CD14-positive monocyte (primary cell): ENCODE measurements at regions not wholly inside any gene's neighbourhood (a gene's known extent, or its start where the extent isn't known, plus 50 kb on each side); places are given as distances from the start of the nearest gene placed in this dataset.

Experiments
- DNase-seq, 3 donors: peaks; one replicate each; pipeline ENCODE4 v3.0.0-alpha.2; 2011 to 2022
- H2AFZ ChIP-seq: 2 replicates; pipeline ENCODE4 v1.6.0; 2012; ENCODE audit warnings: mild to moderate bottlenecking, low read depth, low read length, inconsistent platforms; ENCODE audit not compliant: insufficient read depth, poor library complexity, severe bottlenecking
- H3K27ac ChIP-seq, 2 donors: 1 replicate in 1 of 2; 2 replicates in 1 of 2; pipeline ENCODE4 v1.5.1; 2012 to 2013; ENCODE audit warnings: low read length in 2 of 2, control low read depth in 1 of 2, inconsistent platforms in 1 of 2, low read depth in 1 of 2, mild to moderate bottlenecking in 1 of 2
- H3K27me3 ChIP-seq, 2 donors: one replicate each; pipeline versions ENCODE4 v1.6.0 to v1.6.1; 2011 to 2013; ENCODE audit warnings: low read length in 2 of 2; ENCODE audit not compliant: control insufficient read depth in 2 of 2, insufficient read depth in 2 of 2
- H3K36me3 ChIP-seq, 2 donors: replicated peaks in 1 of 2; 1 replicate in 1 of 2; 2 replicates in 1 of 2; pipeline versions ENCODE4 v1.5.1 to v1.6.1; 2012 to 2013; ENCODE audit warnings: low read length in 2 of 2, control low read depth in 1 of 2, inconsistent platforms in 1 of 2, mild to moderate bottlenecking in 1 of 2; ENCODE audit not compliant: insufficient read depth in 2 of 2, control insufficient read depth in 1 of 2
- H3K4me1 ChIP-seq, 2 donors: 1 replicate in 1 of 2; 2 replicates in 1 of 2; pipeline versions ENCODE4 v1.5.1 to v1.6.1; 2012 to 2013; ENCODE audit warnings: low read length in 2 of 2, control low read depth in 1 of 2, inconsistent platforms in 1 of 2, mild to moderate bottlenecking in 1 of 2, moderate library complexity in 1 of 2; ENCODE audit not compliant: insufficient read depth in 2 of 2, control insufficient read depth in 1 of 2
- H3K4me2 ChIP-seq: replicated peaks from 2 replicates; pipeline ENCODE3; 2012; ENCODE audit warnings: low read length, moderate library complexity, mild to moderate bottlenecking; ENCODE audit not compliant: poor library complexity, severe bottlenecking; ENCODE audit errors: extremely low read depth
- H3K4me3 ChIP-seq, 3 experiments: fragments of 200-600 bp in 1 of 3; sonication (generic) in 1 of 3; replicated peaks in 1 of 3; 1 replicate in 2 of 3; 2 replicates in 1 of 3; pipeline ENCODE4 v1.5.1; 2011 to 2013; ENCODE audit warnings: low read length in 3 of 3, mild to moderate bottlenecking in 3 of 3, control low read depth in 2 of 3, low read depth in 2 of 3, inconsistent platforms in 1 of 3, moderate library complexity in 1 of 3
- H3K79me2 ChIP-seq: 2 replicates; pipeline ENCODE4 v1.6.0; 2012; ENCODE audit warnings: mild to moderate bottlenecking, control low read depth, inconsistent platforms, low read length, moderate library complexity; ENCODE audit not compliant: insufficient read depth
- H3K9ac ChIP-seq: 2 replicates; pipeline ENCODE4 v1.6.0; 2017; ENCODE audit warnings: low read length, mild to moderate bottlenecking; ENCODE audit not compliant: insufficient read depth, poor library complexity, severe bottlenecking
- H3K9me3 ChIP-seq, 2 donors: replicated peaks in 1 of 2; 1 replicate in 1 of 2; 2 replicates in 1 of 2; pipeline versions ENCODE4 v1.5.1 to v1.6.1; 2012 to 2013; ENCODE audit warnings: low read length in 2 of 2, control low read depth in 1 of 2; ENCODE audit not compliant: control insufficient read depth in 1 of 2, insufficient read depth in 1 of 2
- H4K20me1 ChIP-seq: 2 replicates; pipeline ENCODE4 v1.6.0; 2012; ENCODE audit warnings: mild to moderate bottlenecking, low read length, control low read depth, moderate library complexity; ENCODE audit not compliant: insufficient read depth
- H3K27ac Mint-ChIP-seq, 7 donors: one replicate each; pipeline ENCODE4 v1.8.0; 2020; ENCODE audit warnings: mild to moderate bottlenecking in 7 of 7, mixed read lengths in 7 of 7, moderate library complexity in 6 of 7, inconsistent platforms in 2 of 7
- H3K27me3 Mint-ChIP-seq, 3 donors: one replicate each; pipeline ENCODE4 v1.8.0; 2021 to 2022; ENCODE audit warnings: low read depth in 3 of 3, mild to moderate bottlenecking in 3 of 3, mixed read lengths in 3 of 3, moderate library complexity in 3 of 3, inconsistent platforms in 1 of 3
- H3K36me3 Mint-ChIP-seq, 2 donors: one replicate each; pipeline ENCODE4 v1.8.0; 2020; ENCODE audit warnings: mixed read lengths in 2 of 2, inconsistent platforms in 1 of 2, mild to moderate bottlenecking in 1 of 2
- H3K4me1 Mint-ChIP-seq: one replicate; pipeline ENCODE4 v1.8.0; 2020; ENCODE audit warnings: mild to moderate bottlenecking, mixed read lengths
- H3K4me3 Mint-ChIP-seq, 2 donors: one replicate each; pipeline ENCODE4 v1.8.0; 2020; ENCODE audit warnings: mild to moderate bottlenecking in 2 of 2, mixed read lengths in 2 of 2, moderate library complexity in 1 of 2
- H3K9me3 Mint-ChIP-seq, 7 donors: one replicate each; pipeline ENCODE4 v1.8.0; 2020 to 2022; ENCODE audit warnings: mixed read lengths in 7 of 7, mild to moderate bottlenecking in 6 of 7, moderate library complexity in 6 of 7, inconsistent platforms in 2 of 7
- CTCF ChIP-seq: fragments of 200-600 bp; IDR thresholded peaks from one replicate; pipeline ENCODE4 v1.8.0; 2022; ENCODE audit warnings: antibody characterized with exemption, mild to moderate bottlenecking
- WGBS: methylation state at CpG from one replicate; pipeline ENCODE4 v1.1.5; 2013; ENCODE audit warnings: missing lambda C conversion rate; ENCODE audit not compliant: insufficient coverage; 5-methylcytosine and 5-hydroxymethylcytosine counted together
- intact Hi-C, 2 donors: fragments of 100-400 bp; cut with micrococcal nuclease; formaldehyde crosslinking; loops; one replicate each; pipeline versions ENCODE4 v1.15.0 to v1.15.1; 2023

- Mint-ChIP-seq H3K9me3 (peaks cover 0 to 1% (median 0%) of the 10 kb centered on the region in 7 donors), H3K27me3 (peaks cover 0 to 9% (median 0%) of the 10 kb centered on the region in 3 donors), H3K4me1 (peaks cover 19% of the 10 kb centered on the region), H3K36me3 (no peaks in the 10 kb centered on the region), H3K27ac (peak overlapping the region in 5 of 7 donors; percentile 12 to 81 (median 73)), H3K4me3 (no peak overlapping the region)
- H3K4me2 ChIP-seq, result no peak overlapping the region
- no peak for DNase-seq
- TF ChIP-seq CTCF, result no peak
- WGBS, result 89% methylated on average over 9 of the region's 10 CpGs
- H3K9ac ChIP-seq, result no peak overlapping the region
- no peak overlapping the region for H3K4me3 ChIP-seq
- H3K27ac ChIP-seq, result no peak overlapping the region
- intact Hi-C loops, result loop anchor here (5.0 kb wide), 3 partner anchors 102 to 222 kb away; no protein-coding TSS in a partner anchor
- peaks cover 5% of the 10 kb centered on the region for H3K79me2 ChIP-seq
- no peaks in the 10 kb centered on the region for H4K20me1 ChIP-seq
- peaks cover 20 to 21% of the 10 kb centered on the region in 2 donors for H3K4me1 ChIP-seq
- no peaks in the 10 kb centered on the region for H3K9me3 ChIP-seq
- no peak overlapping the region for H2AFZ ChIP-seq
- no peaks in the 10 kb centered on the region for H3K36me3 ChIP-seq
- no peaks in the 10 kb centered on the region for H3K27me3 ChIP-seq
Measured at GRCh38 chr2:64869126-64869525, 120.1 kb upstream of the SLC1A4 start.

- Histone ChIP-seq H3K4me3 (peak overlapping the region in 1 of 3 experiments; percentile 48), H3K4me2 (peak overlapping the region; percentile 62), H2AFZ (peak overlapping the region; percentile 62), H3K36me3 (no peaks in the 10 kb centered on the region), H3K79me2 (no peaks in the 10 kb centered on the region), H3K9me3 (no peaks in the 10 kb centered on the region), H3K9ac (no peak overlapping the region), H3K27me3 (no peaks in the 10 kb centered on the region), H4K20me1 (no peaks in the 10 kb centered on the region), H3K27ac (no peak overlapping the region), H3K4me1 (peaks cover 6 to 8% of the 10 kb centered on the region in 2 donors)
- WGBS, result under 1% methylated on average over 13 of the region's 14 CpGs
- no peaks in the 10 kb centered on the region for H3K9me3 Mint-ChIP-seq
- H3K4me1 Mint-ChIP-seq, result peaks cover 13% of the 10 kb centered on the region
- peak; percentile 92 for TF ChIP-seq CTCF
- H3K27me3 Mint-ChIP-seq, result peaks cover 0 to 4% (median 1%) of the 10 kb centered on the region in 3 donors
- H3K27ac Mint-ChIP-seq, result peak overlapping the region in 2 of 7 donors; percentile 18 to 80
- no peaks in the 10 kb centered on the region for H3K36me3 Mint-ChIP-seq
- H3K4me3 Mint-ChIP-seq, result peak overlapping the region; percentile 47 to 70
- peak; percentile 62 to 73 (median 70) for DNase-seq
- intact Hi-C loops, result loop anchor here (2.0 to 10.0 kb wide), 4 partner anchors 287 to 539 kb away; partner anchors contain the start of gene AFTPH (in 2 of the 2)
Measured at GRCh38 chr2:64873472-64873924, 115.7 kb upstream of the SLC1A4 start.
